WI38 (cell line): ENCODE measurements at regions not wholly inside any gene's neighbourhood (a gene's known extent, or its start where the extent isn't known, plus 50 kb on each side); places are given as distances from the start of the nearest gene placed in this dataset.

Experiments
- H3K4me3 ChIP-seq: 2 replicates; pipeline ENCODE4 v1.5.1; 2011; ENCODE audit warnings: low read depth, mild to moderate bottlenecking, control low read depth, low read length
- TF ChIP-seq, protein P1 (sequence below): IDR thresholded peaks from 2 replicates; pipeline ENCODE4 v1.5.1; 2012; ENCODE audit warnings: low read depth, mild to moderate bottlenecking, control low read depth, low read length

DNA sequence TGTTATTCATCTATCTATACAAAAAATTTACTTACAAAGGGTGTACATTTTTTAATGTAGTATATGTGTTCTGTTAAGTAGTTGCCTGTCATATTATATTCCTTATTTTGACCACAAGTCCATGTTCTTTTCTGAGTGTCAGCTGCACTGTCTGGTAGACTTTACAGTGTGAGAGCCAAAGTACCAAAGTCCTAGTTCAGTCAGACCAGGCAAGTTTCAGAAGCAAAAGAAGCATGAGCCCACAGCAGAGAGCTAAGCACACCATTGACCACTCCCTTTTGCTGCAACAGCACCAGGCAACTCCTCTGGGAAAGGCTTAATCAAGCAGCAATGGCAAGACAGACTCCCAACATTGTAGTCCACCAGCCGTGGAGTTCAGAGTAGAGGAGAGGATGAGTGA lies 631.9 kb upstream of the PKN2 start:
- TF ChIP-seq, protein P1, sequence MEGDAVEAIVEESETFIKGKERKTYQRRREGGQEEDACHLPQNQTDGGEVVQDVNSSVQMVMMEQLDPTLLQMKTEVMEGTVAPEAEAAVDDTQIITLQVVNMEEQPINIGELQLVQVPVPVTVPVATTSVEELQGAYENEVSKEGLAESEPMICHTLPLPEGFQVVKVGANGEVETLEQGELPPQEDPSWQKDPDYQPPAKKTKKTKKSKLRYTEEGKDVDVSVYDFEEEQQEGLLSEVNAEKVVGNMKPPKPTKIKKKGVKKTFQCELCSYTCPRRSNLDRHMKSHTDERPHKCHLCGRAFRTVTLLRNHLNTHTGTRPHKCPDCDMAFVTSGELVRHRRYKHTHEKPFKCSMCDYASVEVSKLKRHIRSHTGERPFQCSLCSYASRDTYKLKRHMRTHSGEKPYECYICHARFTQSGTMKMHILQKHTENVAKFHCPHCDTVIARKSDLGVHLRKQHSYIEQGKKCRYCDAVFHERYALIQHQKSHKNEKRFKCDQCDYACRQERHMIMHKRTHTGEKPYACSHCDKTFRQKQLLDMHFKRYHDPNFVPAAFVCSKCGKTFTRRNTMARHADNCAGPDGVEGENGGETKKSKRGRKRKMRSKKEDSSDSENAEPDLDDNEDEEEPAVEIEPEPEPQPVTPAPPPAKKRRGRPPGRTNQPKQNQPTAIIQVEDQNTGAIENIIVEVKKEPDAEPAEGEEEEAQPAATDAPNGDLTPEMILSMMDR, result no peak
- no peak overlapping the region for H3K4me3 ChIP-seq

DNA sequence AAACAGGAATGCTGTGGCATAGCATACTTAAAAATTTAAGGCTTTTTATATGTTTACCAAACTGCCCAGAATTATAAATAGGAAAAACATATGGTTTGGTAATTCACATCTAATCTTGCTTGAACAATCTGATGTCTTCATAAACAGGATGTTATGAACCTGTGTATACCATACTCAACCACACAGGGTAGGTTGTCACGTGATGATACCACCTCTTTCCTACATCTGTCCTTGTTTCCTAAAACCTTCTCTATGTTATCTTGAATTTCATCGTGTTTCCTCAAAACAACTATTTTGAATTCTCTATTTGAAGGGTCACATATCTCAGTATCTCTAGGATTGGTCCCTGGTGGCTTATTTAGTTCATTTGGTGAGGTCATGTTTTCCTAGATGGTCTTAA lies 631.0 kb upstream of the PKN2 start:
- H3K4me3 ChIP-seq, result no peak overlapping the region
- TF ChIP-seq, protein P1, result no peak

- H3K4me3 ChIP-seq, result no peak overlapping the region
- TF ChIP-seq, protein P1, result no peak
Measured at GRCh38 chr1:88056881-88057280, 627.2 kb upstream of the PKN2 start.

GRCh38 chr1:88058205-88058604 lies 625.9 kb upstream of the PKN2 start:
- H3K4me3 ChIP-seq, result no peak overlapping the region
- TF ChIP-seq, protein P1, result no peak

DNA sequence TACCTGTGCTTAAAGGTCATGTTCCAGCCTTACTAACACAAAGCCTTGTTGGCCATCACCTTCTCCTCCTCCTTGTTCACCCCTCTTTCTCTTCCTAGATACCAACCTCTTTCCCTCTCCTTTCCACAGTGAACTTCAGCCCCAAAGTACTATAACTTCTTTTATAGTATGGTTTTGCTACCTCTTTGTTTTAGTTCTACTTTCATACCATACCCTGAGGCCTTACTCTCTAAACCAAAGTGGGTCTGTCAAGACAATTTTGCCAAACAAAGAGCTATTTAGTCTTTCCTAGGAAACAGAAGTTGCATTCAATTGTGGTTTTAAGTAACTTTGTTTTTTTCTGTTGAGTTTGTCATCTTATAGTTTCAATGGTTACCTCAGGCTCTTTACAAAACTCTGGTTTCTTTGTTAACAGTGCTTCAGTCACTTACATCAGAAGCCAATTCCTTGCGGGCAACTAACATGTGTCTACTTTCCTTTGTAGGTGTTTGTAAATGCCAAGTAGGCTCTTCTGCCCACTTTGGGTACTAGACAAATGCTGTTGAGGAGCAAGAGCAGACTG lies 623.9 kb upstream of the PKN2 start:
- no peak overlapping the region for H3K4me3 ChIP-seq
- TF ChIP-seq, protein P1, result no peak

DNA sequence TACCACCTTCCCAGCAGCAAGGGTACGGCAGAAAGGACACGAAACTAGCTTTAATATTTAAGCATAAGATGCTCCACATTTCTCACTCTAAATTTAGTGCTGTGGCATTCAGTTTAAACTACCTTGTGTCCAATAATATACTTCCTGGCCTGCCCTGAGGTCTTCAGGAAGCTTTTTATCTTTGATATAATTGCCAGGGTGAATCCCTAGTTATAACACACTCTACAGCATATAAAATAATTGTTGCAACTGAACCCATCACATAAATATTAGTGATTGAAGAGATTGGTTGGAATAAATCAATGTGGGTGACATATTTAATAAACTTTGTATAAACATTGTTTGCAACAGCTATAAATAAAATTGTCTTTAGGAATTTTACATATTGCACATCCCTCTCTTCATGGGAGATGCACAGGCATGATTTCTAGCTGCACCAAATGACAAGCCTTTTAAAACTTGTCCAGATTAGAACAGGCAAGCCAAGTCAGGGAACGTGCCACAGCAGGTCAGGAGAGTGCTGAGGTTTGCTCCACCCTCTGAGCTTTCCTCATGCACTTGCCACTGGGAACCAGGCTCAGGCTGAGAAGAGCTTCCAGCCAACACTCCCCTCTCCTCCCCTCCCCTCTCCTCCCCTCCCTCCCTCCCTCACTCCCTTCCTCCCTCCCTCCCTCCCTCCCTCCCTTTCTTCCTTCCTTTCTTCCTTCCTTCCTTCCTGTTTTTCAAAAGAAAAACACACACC lies 623.2 kb upstream of the PKN2 start:
- H3K4me3 ChIP-seq, result no peak overlapping the region
- TF ChIP-seq, protein P1, result no peak

DNA sequence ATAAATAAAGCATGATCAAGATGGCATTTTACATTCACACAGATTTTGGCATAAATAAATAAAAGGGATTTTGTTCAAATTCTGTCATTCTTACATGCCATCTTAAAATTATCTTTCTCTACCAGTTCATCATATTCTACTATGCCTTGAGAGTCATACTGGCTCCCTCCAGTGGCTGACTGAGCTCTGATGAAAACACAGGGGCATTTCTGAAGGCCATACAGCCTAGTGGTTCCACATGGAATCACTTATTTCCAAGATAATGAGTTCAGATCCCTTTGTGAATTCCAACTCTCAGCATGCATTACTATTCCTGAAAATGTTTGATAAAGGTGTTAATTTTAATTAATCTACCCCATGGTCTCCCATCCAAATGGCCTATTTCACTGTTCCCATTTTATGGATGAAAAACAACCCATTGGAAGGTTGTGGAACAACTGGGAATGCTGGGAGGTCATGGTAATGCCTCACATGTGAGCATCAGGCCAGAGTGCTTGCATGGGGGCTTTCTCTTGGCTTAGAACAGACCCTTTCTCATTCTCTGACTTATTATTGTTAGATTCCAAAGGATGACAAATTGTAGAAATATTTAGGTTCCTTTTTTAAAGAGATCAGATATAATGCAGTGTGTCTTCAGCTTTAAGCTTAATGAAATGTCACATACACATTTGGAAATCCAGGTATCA lies 622.4 kb upstream of the PKN2 start:
- H3K4me3 ChIP-seq, result no peak overlapping the region
- TF ChIP-seq, protein P1, result peak; percentile 44
